H1 (cell line): ENCODE measurements at regions not wholly inside any gene's neighbourhood (a gene's known extent, or its start where the extent isn't known, plus 50 kb on each side); places are given as distances from the start of the nearest gene placed in this dataset.

ENCODE experiments used
- CTCF ChIA-PET: fragments of 300-600 bp; sonication (Branson Sonifier 250); formaldehyde crosslinking; loops from one replicate; lab custom pipeline; 2021; ENCODE audit not compliant: partially characterized antibody; lab: Charles Lee
- POLR2A ChIA-PET: fragments of 300-600 bp; sonication (Branson Sonifier 250); formaldehyde crosslinking; loops from one replicate; lab custom pipeline; 2021; ENCODE audit warnings: inconsistent platforms; ENCODE audit not compliant: partially characterized antibody; lab: Charles Lee
- DNase-seq, 2 experiments: peaks; one replicate each; pipeline versions ENCODE4 v3.0.0 to v3.0.0-alpha.2; 2010 to 2022; ENCODE audit warnings: low spot score in 2 of 2, low read depth in 1 of 2, mixed read lengths in 1 of 2
- FAIRE-seq: peaks from 2 replicates; lab custom pipeline; 2011; peaks lifted over from hg19 to GRCh38; lab: Jason Lieb, UNC
- H2AFZ ChIP-seq: 2 replicates; pipeline ENCODE4 v1.8.1; 2012; ENCODE audit warnings: low read length, inconsistent platforms
- H2AK5ac ChIP-seq: 2 replicates; pipeline ENCODE4 v1.6.1; 2013; ENCODE audit warnings: low read depth, low read length
- H2BK120ac ChIP-seq: replicated peaks from 2 replicates; pipeline ENCODE3; 2013; ENCODE audit warnings: low read depth, low read length, inconsistent platforms
- H2BK12ac ChIP-seq: 2 replicates; pipeline ENCODE4 v1.6.1; 2013; ENCODE audit warnings: low read depth, low read length
- H2BK15ac ChIP-seq: 2 replicates; pipeline ENCODE4 v1.6.1; 2013; ENCODE audit warnings: low read length
- H2BK20ac ChIP-seq: 2 replicates; pipeline ENCODE4 v1.6.1; 2013; ENCODE audit warnings: low read length
- H2BK5ac ChIP-seq: 2 replicates; pipeline ENCODE4 v1.6.1; 2013; ENCODE audit warnings: low read depth, low read length
- H3K14ac ChIP-seq: 2 replicates; pipeline ENCODE4 v1.6.1; 2013; ENCODE audit warnings: inconsistent platforms; ENCODE audit not compliant: insufficient read length
- H3K18ac ChIP-seq: 2 replicates; pipeline ENCODE4 v1.6.1; 2013; ENCODE audit warnings: low read length; ENCODE audit errors: extremely low read depth
- H3K23ac ChIP-seq: 2 replicates; pipeline ENCODE4 v1.6.1; 2013; ENCODE audit warnings: inconsistent platforms; ENCODE audit not compliant: insufficient read length
- H3K23me2 ChIP-seq: 2 replicates; pipeline ENCODE4 v1.6.1; 2013; ENCODE audit warnings: low read depth, low read length
- H3K27ac ChIP-seq: 2 replicates; pipeline ENCODE4 v1.6.1; 2011; ENCODE audit warnings: low read depth, low read length, inconsistent platforms
- H3K27me3 ChIP-seq, 4 experiments: replicated peaks in 1 of 4; 1 replicate in 1 of 4; 2 replicates in 3 of 4; pipeline versions ENCODE4 v1.6.1 to v1.8.1; 2011 to 2013; ENCODE audit warnings: low read length in 3 of 4, mild to moderate bottlenecking in 3 of 4, inconsistent platforms in 2 of 4, mixed read lengths in 2 of 4, moderate library complexity in 1 of 4; ENCODE audit not compliant: control insufficient read depth in 3 of 4, insufficient read depth in 3 of 4; ENCODE audit errors: extremely low read depth in 1 of 4
- H3K36me3 ChIP-seq, 4 experiments: 2 replicates each; pipeline versions ENCODE4 v1.6.1 to v1.8.1; 2011 to 2013; ENCODE audit warnings: mild to moderate bottlenecking in 4 of 4, low read length in 3 of 4, moderate library complexity in 2 of 4, control low read depth in 1 of 4, inconsistent platforms in 1 of 4; ENCODE audit not compliant: insufficient read depth in 4 of 4, control insufficient read depth in 2 of 4
- H3K4ac ChIP-seq: replicated peaks from 2 replicates; pipeline ENCODE3; 2013; ENCODE audit warnings: low read length, low read depth, mixed read lengths, inconsistent platforms; ENCODE audit not compliant: insufficient read length
- H3K4me1 ChIP-seq, 4 experiments: replicated peaks in 1 of 4; 1 replicate in 1 of 4; 2 replicates in 3 of 4; pipeline versions ENCODE4 v1.6.1 to v1.8.1; 2011 to 2013; ENCODE audit warnings: low read length in 3 of 4, inconsistent platforms in 2 of 4, mixed read lengths in 1 of 4; ENCODE audit not compliant: insufficient read depth in 4 of 4, control insufficient read depth in 3 of 4
- H3K4me2 ChIP-seq, 2 experiments: 2 replicates each; pipeline versions ENCODE4 v1.6.1 to v1.8.1; 2011 to 2013; ENCODE audit warnings: low read depth in 2 of 2, low read length in 2 of 2, control low read depth in 1 of 2, inconsistent platforms in 1 of 2, mild to moderate bottlenecking in 1 of 2; ENCODE audit not compliant: insufficient read depth in 1 of 2
- H3K4me3 ChIP-seq, 4 experiments: fragments of 200-600, 300-600 bp in 1 of 4; sonication (generic), shearing (Covaris generic), sonication (Bioruptor Twin) in 1 of 4; 2 replicates each; pipeline versions ENCODE4 v1.5.1 to v1.8.1; 2011 to 2016; ENCODE audit warnings: low read length in 4 of 4, low read depth in 3 of 4, control low read depth in 2 of 4, inconsistent platforms in 2 of 4, mild to moderate bottlenecking in 2 of 4, mixed read lengths in 1 of 4, moderate library complexity in 1 of 4; ENCODE audit not compliant: insufficient read depth in 2 of 4; ENCODE audit errors: extremely low read depth in 1 of 4
- H3K56ac ChIP-seq: replicated peaks from 2 replicates; pipeline ENCODE3; 2013; ENCODE audit warnings: low read depth, mild to moderate bottlenecking, mixed read lengths, low read length, inconsistent platforms; ENCODE audit not compliant: insufficient read length
- H3K79me1 ChIP-seq: 2 replicates; pipeline ENCODE4 v1.6.1; 2013; ENCODE audit warnings: low read depth, low read length, control low read depth
- H3K79me2 ChIP-seq, 2 experiments: 2 replicates each; pipeline versions ENCODE4 v1.6.1 to v1.8.1; 2012 to 2013; ENCODE audit warnings: low read length in 2 of 2, mild to moderate bottlenecking in 2 of 2, inconsistent platforms in 1 of 2; ENCODE audit not compliant: insufficient read depth in 2 of 2, control insufficient read depth in 1 of 2
- H3K9ac ChIP-seq, 4 experiments: replicated peaks in 1 of 4; 1 replicate in 1 of 4; 2 replicates in 3 of 4; pipeline versions ENCODE4 v1.6.1 to v1.8.1; 2011 to 2013; ENCODE audit warnings: low read depth in 3 of 4, low read length in 3 of 4, control low read depth in 2 of 4, mild to moderate bottlenecking in 2 of 4, moderate library complexity in 2 of 4, inconsistent platforms in 1 of 4; ENCODE audit errors: extremely low read depth in 1 of 4
- H3K9me3 ChIP-seq, 2 experiments: 2 replicates each; pipeline versions ENCODE4 v1.6.1 to v1.8.1; 2012 to 2013; ENCODE audit warnings: mild to moderate bottlenecking in 2 of 2, moderate library complexity in 2 of 2, control low read depth in 1 of 2, inconsistent platforms in 1 of 2, low read depth in 1 of 2, low read length in 1 of 2, mixed read lengths in 1 of 2; ENCODE audit not compliant: insufficient read depth in 2 of 2
- H4K20me1 ChIP-seq, 2 experiments: replicated peaks in 1 of 2; 2 replicates each; pipeline versions ENCODE3 to v1.8.1; 2011 to 2013; ENCODE audit warnings: inconsistent platforms in 2 of 2, low read length in 2 of 2, mild to moderate bottlenecking in 1 of 2; ENCODE audit not compliant: insufficient read depth in 2 of 2, control insufficient read depth in 1 of 2
- H4K5ac ChIP-seq: 2 replicates; pipeline ENCODE4 v1.6.1; 2013; ENCODE audit warnings: low read length, low read depth, mixed read lengths, inconsistent platforms; ENCODE audit not compliant: insufficient read length
- H4K8ac ChIP-seq: 2 replicates; pipeline ENCODE4 v1.8.0; 2013; ENCODE audit warnings: mild to moderate bottlenecking, moderate library complexity, low read length, inconsistent platforms; ENCODE audit not compliant: insufficient read depth; ENCODE audit errors: extremely low read depth
- H4K91ac ChIP-seq: replicated peaks from 2 replicates; pipeline ENCODE3; 2013; ENCODE audit warnings: low read length, mixed read lengths, inconsistent platforms; ENCODE audit not compliant: insufficient read length
- ATF3 ChIP-seq: IDR thresholded peaks from 2 replicates; pipeline ENCODE4 v1.6.1; 2011; ENCODE audit warnings: low read depth, mild to moderate bottlenecking, low read length; ENCODE audit not compliant: insufficient read depth
- BCL11A ChIP-seq, 2 experiments: IDR thresholded peaks; one replicate each; pipeline ENCODE4 v1.6.1; 2011; ENCODE audit warnings: low read depth in 2 of 2, low read length in 2 of 2, mild to moderate bottlenecking in 2 of 2
- CBX8 ChIP-seq: fragments of 300-800, 300-1000 bp; sonication (generic); IDR thresholded peaks from 2 replicates; pipeline ENCODE4 v1.7.1; 2016; ENCODE audit warnings: low read depth, low read length, borderline replicate concordance
- CTBP2 ChIP-seq: IDR thresholded peaks from 2 replicates; pipeline ENCODE4 v1.7.0; 2011; ENCODE audit warnings: borderline replicate concordance, mild to moderate bottlenecking, moderate library complexity, mixed read lengths, low read length; ENCODE audit not compliant: insufficient read depth, insufficient read length
- GABPA ChIP-seq: IDR thresholded peaks from 2 replicates; pipeline ENCODE4 v1.6.1; 2011; ENCODE audit warnings: mild to moderate bottlenecking, low read length, moderate library complexity, borderline replicate concordance; ENCODE audit not compliant: insufficient read depth
- GTF2F1 ChIP-seq: IDR thresholded peaks from 2 replicates; pipeline ENCODE4 v1.6.1; 2012; ENCODE audit warnings: low read depth, low read length, improper control_type of control experiment, borderline replicate concordance
- HDAC2 ChIP-seq, 2 experiments: fragments of 300-600 bp in 1 of 2; sonication (generic) in 1 of 2; IDR thresholded peaks; 2 replicates each; pipeline ENCODE4 v1.6.1; 2011 to 2012; ENCODE audit warnings: low read depth in 2 of 2, low read length in 2 of 2, mild to moderate bottlenecking in 2 of 2, moderate library complexity in 2 of 2, borderline replicate concordance in 1 of 2, inconsistent platforms in 1 of 2
- HDAC6 ChIP-seq: IDR thresholded peaks from one replicate; pipeline ENCODE4 v1.7.1; 2012; ENCODE audit warnings: low read depth, mild to moderate bottlenecking, inconsistent platforms, low read length, moderate library complexity
- JUN ChIP-seq: IDR thresholded peaks from 2 replicates; pipeline ENCODE4 v1.6.1; 2011; ENCODE audit warnings: low read depth, mild to moderate bottlenecking, improper control_type of control experiment, low read length
- NRF1 ChIP-seq: IDR thresholded peaks from 2 replicates; pipeline ENCODE4 v1.6.1; 2011; ENCODE audit warnings: mild to moderate bottlenecking, low read depth, low read length, improper control_type of control experiment
- POLR2A ChIP-seq, 2 experiments: IDR thresholded peaks; 1 replicate in 1 of 2; 2 replicates in 1 of 2; pipeline ENCODE4 v1.6.1; 2011; ENCODE audit warnings: low read depth in 2 of 2, low read length in 2 of 2, mild to moderate bottlenecking in 2 of 2; ENCODE audit errors: control extremely low read depth in 1 of 2
- SP1 ChIP-seq: IDR thresholded peaks from 2 replicates; pipeline ENCODE4 v1.6.1; 2011; ENCODE audit warnings: low read depth, low read length
- SP4 ChIP-seq: IDR thresholded peaks from 2 replicates; pipeline ENCODE4 v1.6.1; 2012; ENCODE audit warnings: low read length, inconsistent platforms
- SUZ12 ChIP-seq: fragments of 200-600 bp; sonication (generic); IDR thresholded peaks from 2 replicates; pipeline ENCODE4 v1.6.1; 2012; ENCODE audit warnings: mild to moderate bottlenecking, inconsistent platforms, low read length, moderate library complexity, mixed read lengths
- YY1 ChIP-seq: IDR thresholded peaks from 2 replicates; pipeline ENCODE4 v1.6.1; 2011; ENCODE audit warnings: low read depth, mild to moderate bottlenecking, low read length
- WGBS, 2 experiments: shearing (Covaris generic) in 1 of 2; methylation state at CpG; one replicate each; pipeline versions ENCODE4 v1.1.6 to v1.1.7; 2013 to 2015; ENCODE audit warnings: low lambda C conversion rate in 2 of 2, mixed read lengths in 2 of 2, inconsistent platforms in 1 of 2, low coverage in 1 of 2, missing lambda C conversion rate in 1 of 2; ENCODE audit not compliant: insufficient replicate concordance in 2 of 2, insufficient coverage in 1 of 2, insufficient read length in 1 of 2; ENCODE audit errors: extremely low coverage in 1 of 2, missing lambda C conversion rate in 1 of 2; 5-methylcytosine and 5-hydroxymethylcytosine counted together

GRCh38 chr1:14109276-14109635 lies 409.3 kb downstream of the PRDM2 start:
- Histone ChIP-seq H4K8ac (no peak overlapping the region), H4K5ac (no peak overlapping the region), H2AFZ (no peak overlapping the region), H2BK20ac (no peak overlapping the region), H2BK120ac (no peak overlapping the region), H2BK12ac (no peak overlapping the region), H3K36me3 (no peaks in the 10 kb centered on the region), H3K4ac (no peak overlapping the region), H2AK5ac (no peak overlapping the region), H4K20me1 (no peaks in the 10 kb centered on the region), H2BK15ac (no peak overlapping the region), H4K91ac (no peak overlapping the region), H3K79me2 (no peaks in the 10 kb centered on the region; a peak in 1 of 4 replicates), H3K18ac (no peak overlapping the region), H3K9me3 (no peaks in the 10 kb centered on the region), H3K4me1 (no peaks in the 10 kb centered on the region; a peak in 2 of 7 replicates), H3K56ac (no peak overlapping the region), H3K23me2 (no peaks in the 10 kb centered on the region; the same call in 1 of the 2 replicates), H3K23ac (no peak overlapping the region), H3K9ac (no peak overlapping the region), H3K14ac (no peak overlapping the region), H3K27me3 (no peaks in the 10 kb centered on the region), H3K4me2 (no peak overlapping the region), H2BK5ac (no peak overlapping the region), H3K27ac (no peak overlapping the region), H3K4me3 (no peak overlapping the region), H3K79me1 (no peaks in the 10 kb centered on the region)
- DNase-seq (no peak), FAIRE-seq (no peak)
- ChIA-PET POLR2A (no interaction called here), CTCF (interaction anchor here (1.2 to 1.5 kb wide), 2 partner anchors 143 to 326 kb away, joined by 3 to 5 read pairs; no protein-coding TSS in a partner anchor)
- WGBS, 2 experiments, result 81% methylated on average over 1 of the region's 1 CpG; no CpG with 5 or more reads in 1 of the 2 experiments
- TF ChIP-seq CBX8 (no peak), SUZ12 (no peak), NRF1 (no peak), SP4 (no peak), YY1 (no peak), JUN (no peak), BCL11A (IDR thresholded peaks at IDR 0.05; ENCODE audit: low read depth in 2 of 2, low read length in 2 of 2) (no peak), CTBP2 (no peak), HDAC2 (IDR thresholded peaks at IDR 0.05; ENCODE audit: borderline replicate concordance in 1 of 2, low read depth in 2 of 2, low read length in 2 of 2) (no peak), HDAC6 (no peak), ATF3 (no peak), SP1 (no peak), POLR2A (IDR thresholded peaks at IDR 0.05; ENCODE audit: control extremely low read depth in 1 of 2, low read depth in 2 of 2, low read length in 2 of 2) (no peak), GABPA (no peak), GTF2F1 (no peak)
